GM12878 (cell line): ENCODE measurements at regions not wholly inside any gene's neighbourhood (a gene's known extent, or its start where the extent isn't known, plus 50 kb on each side); places are given as distances from the start of the nearest gene placed in this dataset.

Experiments used
- ATAC-seq: fragments of 200-7000 bp; cut with Tn5 transposase; 3 replicates; pipeline ENCODE4 v1.9.1; 2020; ENCODE audit warnings: mild to moderate bottlenecking, moderate library complexity
- BruUV-seq: library from RNA; stranded (reverse); fragments of 400-500 nt; replicated peaks from 2 replicates; lab custom pipeline; 2021; lab: Mats Ljungman, UMichigan
- CTCF ChIA-PET: fragments of 300-600 bp; sonication (Branson Sonifier 250); formaldehyde crosslinking; extraction: SDS; loops from one replicate; lab custom pipeline; 2021; ENCODE audit warnings: inconsistent platforms; lab: Yijun Ruan, JAX
- POLR2A ChIA-PET: fragments of 350-600 bp; formaldehyde crosslinking; extraction: SDS; loops from one replicate; lab custom pipeline; 2021; ENCODE audit warnings: inconsistent platforms; lab: Charles Lee
- RAD21 ChIA-PET: fragments of 300-600 bp; sonication (Branson Sonifier 250); formaldehyde crosslinking; loops from one replicate; lab custom pipeline; 2023; ENCODE audit warnings: antibody characterized with exemption; ENCODE audit not compliant: unreplicated experiment; lab: Charles Lee
- SMC1A ChIA-PET: fragments of 300-600 bp; sonication (Branson Sonifier 250); formaldehyde crosslinking; loops from one replicate; lab custom pipeline; 2023; ENCODE audit not compliant: unreplicated experiment, uncharacterized antibody; lab: Charles Lee
- DNase-seq: peaks from one replicate; pipeline ENCODE4 v3.0.0-alpha.2; 2011; ENCODE audit warnings: low read depth, low spot score
- FAIRE-seq: peaks from 3 replicates; lab custom pipeline; 2011; peaks lifted over from hg19 to GRCh38; lab: Jason Lieb, UNC
- H2AFZ ChIP-seq: 2 replicates; pipeline ENCODE4 v1.6.0; 2011; ENCODE audit warnings: low read depth, low read length, control low read depth; ENCODE audit not compliant: control insufficient read depth
- H3K27ac ChIP-seq: 2 replicates; pipeline ENCODE4 v1.5.1; 2011; ENCODE audit warnings: control low read depth; ENCODE audit not compliant: control insufficient read depth, insufficient read depth
- H3K27me3 ChIP-seq, 2 experiments: replicated peaks in 1 of 2; 2 replicates each; pipeline versions ENCODE4 v1.6.0 to v1.6.1; 2011; ENCODE audit warnings: low read length in 1 of 2; ENCODE audit not compliant: control insufficient read depth in 2 of 2, insufficient read depth in 2 of 2
- H3K36me3 ChIP-seq, 2 experiments: 2 replicates each; pipeline ENCODE4 v1.5.1; 2011; ENCODE audit warnings: low read length in 1 of 2; ENCODE audit not compliant: control insufficient read depth in 2 of 2, insufficient read depth in 2 of 2
- H3K4me1 ChIP-seq: 2 replicates; pipeline ENCODE4 v1.6.1; 2011; ENCODE audit warnings: mild to moderate bottlenecking, low read length, moderate library complexity, mixed read lengths; ENCODE audit not compliant: control insufficient read depth, insufficient read depth
- H3K4me2 ChIP-seq: 2 replicates; pipeline ENCODE4 v1.6.0; 2011; ENCODE audit warnings: control low read depth; ENCODE audit not compliant: control insufficient read depth, insufficient read depth
- H3K4me3 ChIP-seq: fragments of 200-600 bp; sonication (generic); 2 replicates; pipeline ENCODE4 v1.5.1; 2016
- H3K79me2 ChIP-seq: 2 replicates; pipeline ENCODE4 v1.6.0; 2011; ENCODE audit warnings: low read length; ENCODE audit not compliant: control insufficient read depth, insufficient read depth
- H3K9ac ChIP-seq: 2 replicates; pipeline ENCODE4 v1.8.0; 2011; ENCODE audit warnings: low read length, control low read depth, mixed read lengths; ENCODE audit not compliant: control insufficient read depth, insufficient read depth
- H3K9me3 ChIP-seq: replicated peaks from 3 replicates; pipeline ENCODE4 v1.5.1; 2011; ENCODE audit warnings: mild to moderate bottlenecking, low read length; ENCODE audit not compliant: control insufficient read depth, insufficient read depth
- H4K20me1 ChIP-seq: 2 replicates; pipeline ENCODE4 v1.6.0; 2011; ENCODE audit not compliant: control insufficient read depth, insufficient read depth
- BHLHE40 ChIP-seq, 2 experiments: fragments of 450-650 bp in 1 of 2; IDR thresholded peaks; 2 replicates each; pipeline ENCODE4 v1.6.1; 2011 to 2017; ENCODE audit warnings: low read depth in 2 of 2, borderline replicate concordance in 1 of 2, improper control_type of control experiment in 1 of 2, low read length in 1 of 2, mild to moderate bottlenecking in 1 of 2
- CREM ChIP-seq: IDR thresholded peaks from 2 replicates; pipeline ENCODE4 v1.6.1; 2014; ENCODE audit warnings: antibody characterized with exemption, low read depth
- DPF2 ChIP-seq: fragments of 450-650 bp; IDR thresholded peaks from 2 replicates; pipeline ENCODE4 v1.6.1; 2017; ENCODE audit warnings: mild to moderate bottlenecking
- FOS ChIP-seq: IDR thresholded peaks from 3 replicates; pipeline ENCODE4 v1.6.1; 2011; ENCODE audit warnings: borderline replicate concordance; ENCODE audit not compliant: insufficient read length; ENCODE audit errors: extremely low read depth
- HDAC2 ChIP-seq: fragments of 200-600 bp; sonication (generic); IDR thresholded peaks from 2 replicates; pipeline ENCODE4 v1.6.1; 2017
- NFYA ChIP-seq: IDR thresholded peaks from 2 replicates; pipeline ENCODE4 v1.6.1; 2011; ENCODE audit warnings: low read depth, mild to moderate bottlenecking, low read length, improper control_type of control experiment, borderline replicate concordance
- NR2C2 ChIP-seq: IDR thresholded peaks from 2 replicates; pipeline ENCODE4 v1.6.1; 2011; ENCODE audit warnings: borderline replicate concordance, low read depth; ENCODE audit not compliant: control insufficient read depth, insufficient read length
- NR2F1 ChIP-seq: fragments of 450-650 bp; conservative IDR thresholded peaks from 2 replicates; pipeline ENCODE4 v1.6.1; 2017; ENCODE audit warnings: mild to moderate bottlenecking
- POLR2AphosphoS5 ChIP-seq: IDR thresholded peaks from 2 replicates; pipeline ENCODE4 v1.6.1; 2011; ENCODE audit warnings: mild to moderate bottlenecking, low read length, inconsistent platforms
- RAD21 ChIP-seq: IDR thresholded peaks from 2 replicates; pipeline ENCODE4 v1.6.1; 2011; ENCODE audit warnings: mild to moderate bottlenecking, low read depth, low read length, moderate library complexity; ENCODE audit not compliant: insufficient read depth
- RUNX3 ChIP-seq: IDR thresholded peaks from 2 replicates; pipeline ENCODE4 v1.6.1; 2012; ENCODE audit warnings: low read length, inconsistent platforms
- SMC3 ChIP-seq: IDR thresholded peaks from 2 replicates; pipeline ENCODE4 v1.6.1; 2011; ENCODE audit warnings: low read length, improper control_type of control experiment, borderline replicate concordance
- YBX1 ChIP-seq: fragments of 450-650 bp; IDR thresholded peaks from 2 replicates; pipeline ENCODE4 v1.6.1; 2016; ENCODE audit warnings: antibody characterized with exemption
- ZNF207 ChIP-seq: fragments of 450-650 bp; IDR thresholded peaks from 2 replicates; pipeline ENCODE4 v1.6.1; 2014; ENCODE audit warnings: antibody characterized with exemption, mild to moderate bottlenecking, borderline replicate concordance
- ZNF384 ChIP-seq: IDR thresholded peaks from 2 replicates; pipeline ENCODE4 v1.6.1; 2012; ENCODE audit warnings: low read depth, mild to moderate bottlenecking, low read length, improper control_type of control experiment, borderline replicate concordance
- WGBS: methylation state at CpG from one replicate; pipeline ENCODE4 v1.1.6; 2016; ENCODE audit warnings: low lambda C conversion rate; ENCODE audit not compliant: insufficient replicate concordance, insufficient coverage; ENCODE audit errors: missing lambda C conversion rate; 5-methylcytosine and 5-hydroxymethylcytosine counted together
- in situ Hi-C: fragments of 300-500 bp; cut with MboI; formaldehyde crosslinking; loops from 9 replicates; pipeline ENCODE4 v1.14.3; 2018; ENCODE audit warnings: mixed read lengths
- intact Hi-C: fragments of 100-400 bp; cut with micrococcal nuclease; formaldehyde crosslinking; loops from one replicate; pipeline ENCODE4 v1.14.2; 2022; ENCODE audit not compliant: unreplicated experiment
- TF ChIP-seq, protein P1 (sequence below): IDR thresholded peaks from 2 replicates; pipeline ENCODE4 v1.6.1; 2011; ENCODE audit warnings: borderline replicate concordance, low read depth, mild to moderate bottlenecking, moderate library complexity, low read length; ENCODE audit not compliant: insufficient read depth, poor library complexity, severe bottlenecking

GRCh38 chr3:163946785-163947184 lies 1131.5 kb downstream of the SI start:
- ChIA-PET CTCF (interaction anchor here (1.1 to 5.6 kb wide), 2 partner anchors 160 to 167 kb away, joined by 4 to 96 read pairs; no protein-coding TSS in a partner anchor), RAD21 (interaction anchor here (3.3 kb wide), 1 partner anchor 161 kb away, joined by 28 read pairs; no protein-coding TSS in a partner anchor), POLR2A (no interaction called here), SMC1A (interaction anchor here (0.8 kb wide), 1 partner anchor 161 kb away, joined by 6 read pairs; no protein-coding TSS in a partner anchor)
- Histone ChIP-seq H3K4me2 (no peak overlapping the region), H3K27me3 (no peaks in the 10 kb centered on the region), H3K9me3 (no peaks in the 10 kb centered on the region), H2AFZ (no peak overlapping the region), H3K4me1 (no peaks in the 10 kb centered on the region), H4K20me1 (no peaks in the 10 kb centered on the region), H3K27ac (no peak overlapping the region), H3K79me2 (no peaks in the 10 kb centered on the region), H3K4me3 (no peak overlapping the region), H3K36me3 (no peaks in the 10 kb centered on the region), H3K9ac (no peak overlapping the region)
- in situ Hi-C loops: no loop called here
- intact Hi-C loops: no loop called here
- DNase-seq (no peak), FAIRE-seq (no peak), ATAC-seq (no peak)
- no TSS peak for BruUV-seq
- TF ChIP-seq NR2C2 (no peak), HDAC2 (no peak), POLR2AphosphoS5 (no peak), CREM (no peak), NR2F1 (no peak), ZNF384 (no peak), ZNF207 (no peak), DPF2 (no peak), NFYA (no peak), YBX1 (no peak), RUNX3 (no peak), BHLHE40 (IDR thresholded peaks at IDR 0.05; ENCODE audit: borderline replicate concordance in 1 of 2, low read depth in 2 of 2, low read length in 1 of 2) (no peak), SMC3 (no peak), FOS (no peak), RAD21 (no peak)
- TF ChIP-seq, protein P1, sequence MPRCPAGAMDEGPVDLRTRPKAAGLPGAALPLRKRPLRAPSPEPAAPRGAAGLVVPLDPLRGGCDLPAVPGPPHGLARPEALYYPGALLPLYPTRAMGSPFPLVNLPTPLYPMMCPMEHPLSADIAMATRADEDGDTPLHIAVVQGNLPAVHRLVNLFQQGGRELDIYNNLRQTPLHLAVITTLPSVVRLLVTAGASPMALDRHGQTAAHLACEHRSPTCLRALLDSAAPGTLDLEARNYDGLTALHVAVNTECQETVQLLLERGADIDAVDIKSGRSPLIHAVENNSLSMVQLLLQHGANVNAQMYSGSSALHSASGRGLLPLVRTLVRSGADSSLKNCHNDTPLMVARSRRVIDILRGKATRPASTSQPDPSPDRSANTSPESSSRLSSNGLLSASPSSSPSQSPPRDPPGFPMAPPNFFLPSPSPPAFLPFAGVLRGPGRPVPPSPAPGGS: no peak
- 72% methylated on average over 4 of the region's 4 CpGs for WGBS
